ENCODE measurements at regions not wholly inside any gene's neighbourhood (a gene's known extent, or its start where the extent isn't known, plus 50 kb on each side); places are given as distances from the start of the nearest gene placed in this dataset.

GRCh38 chr3:94336046-94336753, 273.3 kb downstream of the NSUN3 start:
- CTCF ChIA-PET, result no interaction called here
- TF ChIP-seq EZH2 (IDR thresholded peaks at IDR 0.05; ENCODE audit: borderline replicate concordance, low read depth, low read length, poor library complexity, severe bottlenecking), result no peak
- TF ChIP-seq CTCF (conservative IDR thresholded peaks at IDR 0.05; ENCODE audit: low read depth, low read length), result peak; percentile 46; the same call in 1 of the 2 replicates

GRCh38 chr3:94345101-94345500, 282.2 kb downstream of the NSUN3 start:
- no TSS peak for BruUV-seq (replicated peaks)
- no peaks in the 10 kb centered on the region for H3K27me3 ChIP-seq (replicated peaks; ENCODE audit: insufficient read depth, low read depth, low read length, poor library complexity)

More at GRCh38 chr3:94336046-94336753, 273.3 kb downstream of the NSUN3 start:
- intact Hi-C loops (cut with micrococcal nuclease; ENCODE audit: unreplicated experiment), result no loop called here
- Histone ChIP-seq H3K27me3 (replicated peaks; ENCODE audit: insufficient read depth, low read depth, low read length, poor library complexity) (no peaks in the 10 kb centered on the region), H3K27ac (ENCODE audit: low read depth, low read length, poor library complexity, severe bottlenecking) (no peak overlapping the region), H3K9me3 (ENCODE audit: low read depth, low read length, poor library complexity, severe bottlenecking) (no peaks in the 10 kb centered on the region), H3K4me3 (ENCODE audit: low read depth, low read length, poor library complexity, severe bottlenecking) (no peak overlapping the region), H3K36me3 (ENCODE audit: insufficient read depth, low read length, poor library complexity, severe bottlenecking) (no peaks in the 10 kb centered on the region), H3K4me1 (ENCODE audit: insufficient read depth, low read length, poor library complexity, severe bottlenecking) (no peaks in the 10 kb centered on the region)
- POLR2A ChIA-PET (ENCODE audit: low non-redundant PET), result no interaction called here
- peak; percentile 43 for DNase-seq (ENCODE audit: low spot score)
- BruUV-seq (replicated peaks), result no TSS peak

GRCh38 chr3:94349310-94349878, 286.5 kb downstream of the NSUN3 start:
- no peak for DNase-seq (ENCODE audit: low spot score)
- TF ChIP-seq EZH2 (IDR thresholded peaks at IDR 0.05; ENCODE audit: borderline replicate concordance, low read depth, low read length, poor library complexity, severe bottlenecking) (no peak), CTCF (conservative IDR thresholded peaks at IDR 0.05; ENCODE audit: low read depth, low read length) (no peak)
- H3K27me3 ChIP-seq (replicated peaks; ENCODE audit: insufficient read depth, low read depth, low read length, poor library complexity), result no peaks in the 10 kb centered on the region
- BruUV-seq (replicated peaks), result no TSS peak
- no peaks in the 10 kb centered on the region for H3K9me3 ChIP-seq (ENCODE audit: low read depth, low read length, poor library complexity, severe bottlenecking)
- ChIA-PET POLR2A (ENCODE audit: low non-redundant PET) (no interaction called here), CTCF (no interaction called here)
- H3K36me3 ChIP-seq (ENCODE audit: insufficient read depth, low read length, poor library complexity, severe bottlenecking), result no peaks in the 10 kb centered on the region
- no peak overlapping the region for H3K4me3 ChIP-seq (ENCODE audit: low read depth, low read length, poor library complexity, severe bottlenecking)
- no peak overlapping the region for H3K27ac ChIP-seq (ENCODE audit: low read depth, low read length, poor library complexity, severe bottlenecking)
- intact Hi-C loops (cut with micrococcal nuclease; ENCODE audit: unreplicated experiment), result no loop called here
- H3K4me1 ChIP-seq (ENCODE audit: insufficient read depth, low read length, poor library complexity, severe bottlenecking), result no peaks in the 10 kb centered on the region

More at GRCh38 chr3:94345101-94345500, 282.2 kb downstream of the NSUN3 start:
- Histone ChIP-seq H3K4me1 (ENCODE audit: insufficient read depth, low read length, poor library complexity, severe bottlenecking) (no peaks in the 10 kb centered on the region), H3K27ac (ENCODE audit: low read depth, low read length, poor library complexity, severe bottlenecking) (no peak overlapping the region), H3K4me3 (ENCODE audit: low read depth, low read length, poor library complexity, severe bottlenecking) (no peak overlapping the region), H3K36me3 (ENCODE audit: insufficient read depth, low read length, poor library complexity, severe bottlenecking) (no peaks in the 10 kb centered on the region), H3K9me3 (ENCODE audit: low read depth, low read length, poor library complexity, severe bottlenecking) (no peaks in the 10 kb centered on the region)
- TF ChIP-seq EZH2 (IDR thresholded peaks at IDR 0.05; ENCODE audit: borderline replicate concordance, low read depth, low read length, poor library complexity, severe bottlenecking) (no peak), CTCF (conservative IDR thresholded peaks at IDR 0.05; ENCODE audit: low read depth, low read length) (no peak)
- POLR2A ChIA-PET (ENCODE audit: low non-redundant PET), result no interaction called here
- CTCF ChIA-PET, result no interaction called here
- intact Hi-C loops (cut with micrococcal nuclease; ENCODE audit: unreplicated experiment), result no loop called here
- no peak for DNase-seq (ENCODE audit: low spot score)

All from A673 (cell line).